Stimulated activated CD8-positive, alpha-beta memory T cell treated with anti-CD3 and anti-CD28 coated beads, Interleukin-7, amount 100 ng/mL, for 24 hours (primary cell): ENCODE measurements at regions not wholly inside any gene's neighbourhood (a gene's known extent, or its start where the extent isn't known, plus 50 kb on each side); places are given as distances from the start of the nearest gene placed in this dataset.

Experiments
- DNase-seq: peaks from one replicate; pipeline ENCODE4 v3.0.0-alpha.2; 2020; ENCODE audit warnings: low read depth

- no peak for DNase-seq
Measured at GRCh38 chr6:97591955-97592354, 308.9 kb upstream of the MMS22L start.

- no peak for DNase-seq
Measured at GRCh38 chr6:97594844-97595243, 311.8 kb upstream of the MMS22L start.

GRCh38 chr6:97621111-97621510 is 338.1 kb upstream of the MMS22L start:
- DNase-seq = no peak

- DNase-seq = no peak
Measured at GRCh38 chr6:97626671-97627441, 343.8 kb upstream of the MMS22L start.

GRCh38 chr6:97629180-97629579 is 346.2 kb upstream of the MMS22L start:
- no peak for DNase-seq

- DNase-seq = no peak
Measured at GRCh38 chr6:97630604-97631003, 347.6 kb upstream of the MMS22L start.

- no peak for DNase-seq
Measured at GRCh38 chr6:97632341-97632740, 349.3 kb upstream of the MMS22L start.

- DNase-seq = no peak
Measured at GRCh38 chr6:97639702-97640101, 356.7 kb upstream of the MMS22L start.

- no peak for DNase-seq
Measured at GRCh38 chr6:97644353-97644752, 361.3 kb upstream of the MMS22L start.

- DNase-seq = no peak
Measured at GRCh38 chr6:97645757-97646156, 362.7 kb upstream of the MMS22L start.

GRCh38 chr6:97653076-97653475 is 370.1 kb upstream of the MMS22L start:
- no peak for DNase-seq

- no peak for DNase-seq
Measured at GRCh38 chr6:97653517-97653916, 370.5 kb upstream of the MMS22L start.

- DNase-seq = no peak
Measured at GRCh38 chr6:97654674-97655073, 371.7 kb upstream of the MMS22L start.

GRCh38 chr6:97656236-97656635 is 373.2 kb upstream of the MMS22L start:
- DNase-seq = no peak

- no peak for DNase-seq
Measured at GRCh38 chr6:97656706-97657350, 373.8 kb upstream of the MMS22L start.

GRCh38 chr6:97658090-97658489 is 375.1 kb upstream of the MMS22L start:
- no peak for DNase-seq

GRCh38 chr6:97663252-97663651 is 380.2 kb upstream of the MMS22L start:
- DNase-seq = no peak

GRCh38 chr6:97665446-97665845 is 382.4 kb upstream of the MMS22L start:
- no peak for DNase-seq

- no peak for DNase-seq
Measured at GRCh38 chr6:97666889-97667288, 383.9 kb upstream of the MMS22L start.

- DNase-seq = no peak
Measured at GRCh38 chr6:97668716-97669115, 385.7 kb upstream of the MMS22L start.

GRCh38 chr6:97669191-97670031 is 386.4 kb upstream of the MMS22L start:
- DNase-seq = no peak

- DNase-seq = no peak
Measured at GRCh38 chr6:97674802-97675201, 391.8 kb upstream of the MMS22L start.

- DNase-seq = no peak
Measured at GRCh38 chr6:97677626-97678025, 394.6 kb upstream of the MMS22L start.
